ENCODE measurements at regions not wholly inside any gene's neighbourhood (a gene's known extent, or its start where the extent isn't known, plus 50 kb on each side); places are given as distances from the start of the nearest gene placed in this dataset.
"Not testable (repeated sequence)": the region's sequence is repeated elsewhere in the genome, so short reads cannot be mapped to it uniquely, and the experiment has no call there.

DNA sequence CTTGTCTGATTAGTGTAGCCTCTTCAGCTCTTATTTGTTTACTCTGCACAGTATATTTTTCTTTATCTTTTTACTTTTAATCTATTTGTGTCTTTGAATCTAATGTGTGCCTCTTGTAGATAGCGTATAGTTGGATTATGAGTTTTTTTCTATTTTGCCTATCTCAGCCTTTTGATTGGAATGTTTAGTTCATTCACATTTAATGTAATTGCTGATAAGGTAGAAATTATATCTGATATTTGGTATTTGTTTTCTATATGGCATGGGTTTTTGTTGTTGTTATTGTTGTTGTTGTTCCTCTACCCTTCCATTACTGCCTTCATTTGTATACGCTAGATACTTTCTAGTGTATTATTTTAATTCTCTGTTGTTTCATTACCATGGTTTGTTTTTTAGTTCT, 131.7 kb upstream of the GRIK3 start:
- no peak for DNase-seq

DNA sequence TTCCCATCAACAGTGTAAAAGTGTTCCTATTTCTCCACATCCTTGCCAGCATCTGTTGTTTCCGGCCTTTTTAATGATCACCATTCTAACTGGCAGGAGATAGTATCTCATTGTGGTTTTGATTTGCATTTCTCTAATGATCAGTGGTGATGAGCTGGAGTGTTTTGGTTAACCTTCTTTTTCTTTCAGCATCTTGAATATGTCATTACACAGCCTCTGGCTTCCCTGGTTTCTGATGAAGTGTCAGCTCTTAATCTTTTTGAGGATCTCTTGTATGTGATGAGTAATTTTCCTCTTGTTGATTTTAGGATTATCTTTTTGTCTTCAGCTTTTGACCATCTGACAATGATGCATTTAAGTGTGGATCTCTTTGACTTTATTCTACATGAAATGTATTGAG, 133.2 kb upstream of the GRIK3 start:
- DNase-seq, result peak; percentile 81

DNA sequence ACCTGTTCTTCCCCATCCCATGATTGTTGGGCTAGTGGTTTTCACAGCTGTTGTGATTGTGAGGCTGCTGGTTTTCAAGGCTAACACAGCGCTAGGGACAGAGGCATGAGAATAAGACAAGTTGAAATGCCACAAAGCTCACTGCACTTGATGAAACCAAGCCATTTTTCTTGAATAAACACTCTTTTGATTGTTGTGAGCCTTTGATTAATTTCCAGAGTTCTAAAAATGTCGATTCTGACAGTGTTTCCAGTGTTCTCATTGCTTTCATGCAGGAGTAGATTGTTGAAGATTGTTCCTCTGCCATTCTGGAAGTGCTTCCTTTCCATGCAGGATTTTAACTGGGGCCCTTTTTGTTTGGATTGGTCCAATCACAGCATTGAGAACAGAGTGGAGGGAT, 134.9 kb upstream of the GRIK3 start:
- DNase-seq, result no peak

- no peak for DNase-seq
Measured at GRCh38 chr1:37169743-37170275, 135.5 kb upstream of the GRIK3 start.

DNA sequence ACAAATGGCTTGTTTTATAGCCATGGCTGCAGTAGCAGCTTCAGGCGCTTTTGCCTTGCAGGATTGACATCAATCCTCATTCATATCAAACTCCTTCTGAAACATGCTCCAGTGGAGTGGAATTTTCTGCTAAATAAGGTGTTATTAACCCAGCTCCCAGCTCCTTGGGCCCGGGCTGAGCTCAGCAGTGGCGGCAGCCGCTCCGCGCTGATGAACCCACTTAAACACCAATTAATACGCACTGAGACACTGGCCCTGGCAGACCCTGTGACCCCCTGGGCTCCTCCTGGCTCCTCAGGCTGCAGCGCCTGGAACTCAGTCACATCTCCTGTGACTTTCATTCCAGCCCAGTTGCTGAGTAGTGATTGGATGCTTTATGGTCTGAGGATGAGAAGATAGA, 137.4 kb upstream of the GRIK3 start:
- no peak for DNase-seq

DNA sequence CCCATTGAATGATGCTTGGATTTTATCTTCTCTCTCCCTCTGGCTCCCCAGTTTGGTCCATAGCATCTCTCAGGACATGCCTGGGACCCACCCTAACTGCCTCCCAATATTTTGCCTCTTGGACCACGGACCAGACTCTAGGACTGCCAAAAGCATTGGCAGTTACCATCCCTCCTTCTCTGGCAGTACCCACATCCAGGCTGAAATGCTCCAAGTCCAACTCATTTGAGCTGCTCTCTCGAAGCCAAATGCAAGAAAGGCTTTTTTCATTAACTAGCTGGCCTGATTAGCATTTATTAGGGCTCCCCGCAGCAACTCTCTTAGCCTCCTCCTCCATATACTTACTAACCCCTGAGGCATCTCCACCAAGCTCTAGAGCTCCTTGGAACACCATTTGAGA, 140.0 kb upstream of the GRIK3 start:
- DNase-seq, result no peak

GRCh38 chr1:37174876-37175275, 140.6 kb upstream of the GRIK3 start:
- no peak for DNase-seq

DNA sequence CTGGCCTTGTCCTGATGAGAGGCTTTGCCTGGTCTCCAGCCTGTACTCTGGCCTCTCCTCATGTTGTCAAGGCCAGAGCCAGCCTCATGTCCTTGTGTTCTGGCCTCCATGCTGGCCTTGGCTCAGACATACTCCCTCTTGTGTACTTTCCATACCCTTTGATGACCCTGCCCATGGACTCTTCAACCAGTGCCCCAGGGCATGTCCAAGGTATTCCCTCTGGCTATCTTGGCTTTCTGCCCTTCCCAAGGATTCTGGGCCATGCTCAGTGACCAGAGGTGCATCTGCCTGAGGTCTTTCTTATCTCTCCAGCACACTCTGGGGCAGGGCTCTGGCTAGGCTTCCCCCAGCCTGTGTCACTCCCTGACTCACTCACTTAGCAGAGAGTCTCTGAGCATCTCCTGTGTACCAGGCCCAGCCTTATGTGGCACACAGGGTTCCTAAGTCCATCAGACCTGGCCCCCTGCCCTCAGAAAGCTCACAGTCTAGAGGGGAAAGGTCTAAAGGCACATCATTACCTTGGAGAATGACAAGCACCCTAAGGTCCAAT, 141.4 kb upstream of the GRIK3 start:
- DNase-seq, result no peak

DNA sequence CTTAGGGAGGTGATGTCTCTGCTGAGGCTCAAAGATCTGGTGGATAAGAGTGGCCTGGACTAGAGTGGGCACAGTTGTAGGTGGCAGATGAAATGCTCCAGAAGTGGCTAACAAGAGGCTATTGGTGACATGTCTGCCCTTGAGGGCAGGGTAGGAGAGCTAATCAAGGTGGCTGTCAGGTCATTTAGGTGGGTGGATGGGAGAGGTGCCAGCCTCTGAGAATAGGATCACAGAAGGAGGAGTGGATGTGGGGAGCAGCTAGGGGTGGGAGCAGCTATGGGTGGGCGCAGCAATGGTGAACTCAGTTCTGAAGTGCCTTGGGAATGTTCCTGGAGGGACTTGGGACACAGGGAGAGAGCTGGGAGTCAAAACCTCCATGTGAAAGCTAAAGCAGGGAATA, 142.0 kb upstream of the GRIK3 start:
- no peak for DNase-seq

GRCh38 chr1:37177230-37177864, 143.0 kb upstream of the GRIK3 start:
- peak; percentile 52 for DNase-seq

- no peak for DNase-seq
Measured at GRCh38 chr1:37181425-37181824, 147.1 kb upstream of the GRIK3 start.

- DNase-seq, result no peak
Measured at GRCh38 chr1:37184789-37185188, 150.5 kb upstream of the GRIK3 start.

- DNase-seq, result no peak
Measured at GRCh38 chr1:37186246-37186756, 152.0 kb upstream of the GRIK3 start.

- DNase-seq, result no peak
Measured at GRCh38 chr1:37189111-37189510, 154.8 kb upstream of the GRIK3 start.

GRCh38 chr1:37197411-37197810, 163.1 kb upstream of the GRIK3 start:
- DNase-seq, result no peak

- not testable (repeated sequence) for DNase-seq
Measured at GRCh38 chr1:37214305-37214704, 180.0 kb upstream of the GRIK3 start.

- no peak for DNase-seq
Measured at GRCh38 chr1:37233606-37234005, 199.3 kb upstream of the GRIK3 start.

DNA sequence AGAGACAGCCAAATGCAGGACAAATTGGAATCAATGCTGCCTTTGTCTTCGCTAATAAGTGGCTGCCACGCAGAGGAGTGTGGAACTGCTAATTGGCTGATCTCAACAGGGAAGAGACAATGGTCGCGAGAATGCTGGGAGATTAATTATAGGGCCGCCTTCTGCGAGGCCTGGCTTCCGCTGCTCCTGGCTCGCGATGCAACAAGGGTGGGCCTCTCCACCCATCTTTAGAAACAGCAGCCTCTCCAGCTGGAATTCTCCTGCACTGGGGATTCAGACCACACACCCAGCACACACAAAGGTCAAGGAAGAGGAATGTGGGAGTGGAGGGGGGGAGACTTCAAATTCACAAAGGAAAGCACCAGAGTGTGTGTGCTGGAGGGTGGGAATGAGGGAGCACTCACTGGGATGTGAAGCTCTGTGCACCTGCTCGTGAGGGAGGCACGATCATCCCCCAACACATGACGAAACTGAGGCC, 200.7 kb upstream of the GRIK3 start:
- DNase-seq, result no peak

DNA sequence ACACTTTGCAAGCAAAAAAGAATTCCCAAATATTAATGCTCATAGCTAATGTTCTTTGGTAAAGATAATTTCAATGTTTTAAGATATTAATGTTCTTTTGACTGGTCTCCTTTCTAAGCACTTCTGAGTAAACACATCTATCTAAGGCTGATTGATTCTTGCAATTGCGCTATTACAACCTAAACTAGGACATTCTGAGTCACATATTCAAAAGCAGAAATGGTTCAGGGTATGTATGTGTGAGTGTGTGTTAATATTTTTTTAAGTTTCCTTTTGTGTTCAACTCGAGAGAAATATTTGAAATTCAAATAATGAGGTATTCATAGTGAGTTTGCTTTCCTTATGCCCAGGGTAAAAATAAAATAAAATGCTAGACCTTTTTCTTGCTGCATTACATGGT, 203.6 kb upstream of the GRIK3 start:
- DNase-seq, result peak; percentile 90

- no peak for DNase-seq
Measured at GRCh38 chr1:37238364-37239224, 204.3 kb upstream of the GRIK3 start.

DNA sequence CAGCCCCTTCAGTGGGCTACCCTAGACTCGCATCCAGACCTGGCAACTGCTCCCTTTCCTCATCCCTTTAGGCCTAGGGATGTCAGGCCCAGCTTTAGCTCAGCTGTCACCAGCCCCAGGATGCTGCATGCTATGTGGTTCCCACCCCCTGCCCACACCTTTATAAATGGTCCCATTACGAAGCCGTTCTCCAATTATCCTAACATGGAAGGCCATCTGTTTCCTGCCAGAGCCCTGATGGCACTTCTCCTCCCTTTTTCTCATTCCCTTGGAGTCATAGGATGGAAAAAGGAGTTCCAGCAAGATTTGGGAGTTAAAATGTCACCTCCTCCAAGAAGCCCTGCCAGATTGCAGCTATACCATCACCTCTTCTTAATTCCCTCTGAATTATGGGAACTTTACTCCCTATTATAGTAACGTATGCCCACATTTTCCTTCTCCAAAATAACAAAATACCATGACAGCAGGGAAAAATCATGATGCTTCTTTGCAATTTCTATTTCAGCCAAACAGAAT, 205.0 kb upstream of the GRIK3 start:
- DNase-seq, result no peak

GRCh38 chr1:37240897-37241296, 206.6 kb upstream of the GRIK3 start:
- DNase-seq, result no peak

DNA sequence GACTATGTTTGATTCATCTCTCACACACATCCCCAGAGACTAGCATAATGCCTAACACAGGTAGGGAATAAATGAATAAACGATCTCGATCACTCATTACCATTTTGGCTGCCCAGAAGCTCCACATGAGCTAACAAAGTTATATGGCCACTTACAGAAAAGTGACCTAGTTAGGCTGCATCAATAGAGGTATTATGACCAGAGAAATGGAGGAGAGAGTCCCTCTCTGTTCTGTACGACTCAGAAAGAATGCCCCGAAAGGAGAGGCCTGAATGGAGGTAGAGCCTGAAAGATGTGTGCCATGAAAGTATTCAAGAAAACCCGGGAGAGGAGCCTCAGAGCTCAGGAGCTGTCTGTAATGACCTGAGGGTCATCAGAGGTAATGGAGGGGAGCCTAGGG, 208.2 kb upstream of the GRIK3 start:
- DNase-seq, result no peak

Measured in NCI-H526 treated with DMSO at 0.1 percent for 48 hours (cell line).